Keratinocyte (primary cell): ENCODE measurements at regions not wholly inside any gene's neighbourhood (a gene's known extent, or its start where the extent isn't known, plus 50 kb on each side); places are given as distances from the start of the nearest gene placed in this dataset.
"Not testable (repeated sequence)": the region's sequence is repeated elsewhere in the genome, so short reads cannot be mapped to it uniquely, and the experiment has no call there.

ENCODE experiments used
- DNase-seq: peaks from one replicate; pipeline ENCODE4 v3.0.0-alpha.2; 2011; ENCODE audit warnings: low read depth, missing footprints, low spot score
- FAIRE-seq: peaks from 2 replicates; lab custom pipeline; 2011; peaks lifted over from hg19 to GRCh38; lab: Jason Lieb, UNC
- H2AFZ ChIP-seq: 2 replicates; pipeline ENCODE4 v1.6.0; 2012; ENCODE audit warnings: low read length, control low read depth, inconsistent platforms; ENCODE audit not compliant: control insufficient read depth
- H3K27ac ChIP-seq: 2 replicates; pipeline ENCODE4 v1.5.1; 2011; ENCODE audit warnings: low read length; ENCODE audit not compliant: control insufficient read depth, insufficient read depth
- H3K27me3 ChIP-seq: 3 replicates; pipeline ENCODE4 v1.6.0; 2011; ENCODE audit warnings: low read length; ENCODE audit not compliant: control insufficient read depth, insufficient read depth; ENCODE audit errors: extremely low read depth
- H3K36me3 ChIP-seq, 2 experiments: 2 replicates in 1 of 2; 3 replicates in 1 of 2; pipeline ENCODE4 v1.5.1; 2011; ENCODE audit warnings: low read length in 2 of 2, mild to moderate bottlenecking in 1 of 2; ENCODE audit not compliant: control insufficient read depth in 2 of 2, insufficient read depth in 2 of 2; ENCODE audit errors: extremely low read depth in 1 of 2
- H3K4me1 ChIP-seq: 3 replicates; pipeline ENCODE4 v1.5.1; 2011; ENCODE audit warnings: low read length; ENCODE audit not compliant: control insufficient read depth, insufficient read depth; ENCODE audit errors: extremely low read depth
- H3K4me2 ChIP-seq: 3 replicates; pipeline ENCODE4 v1.6.0; 2011; ENCODE audit warnings: low read depth, low read length; ENCODE audit not compliant: control insufficient read depth, insufficient read depth; ENCODE audit errors: extremely low read depth
- H3K4me3 ChIP-seq, 3 experiments: fragments of 200-600 bp in 1 of 3; sonication (generic) in 1 of 3; 2 replicates in 2 of 3; 3 replicates in 1 of 3; pipeline ENCODE4 v1.5.1; 2011 to 2016; ENCODE audit warnings: low read length in 3 of 3, mild to moderate bottlenecking in 3 of 3, control low read depth in 2 of 3, inconsistent platforms in 1 of 3, low read depth in 1 of 3, mixed read lengths in 1 of 3, mixed run types in 1 of 3, moderate library complexity in 1 of 3; ENCODE audit not compliant: control insufficient read depth in 2 of 3, insufficient read depth in 2 of 3; ENCODE audit errors: extremely low read depth in 1 of 3
- H3K79me2 ChIP-seq: 2 replicates; pipeline ENCODE4 v1.6.0; 2012; ENCODE audit warnings: low read length; ENCODE audit not compliant: control insufficient read depth, insufficient read depth
- H3K9ac ChIP-seq: 3 replicates; pipeline ENCODE4 v1.6.0; 2011; ENCODE audit warnings: low read length; ENCODE audit not compliant: control insufficient read depth, insufficient read depth; ENCODE audit errors: extremely low read depth
- H3K9me1 ChIP-seq: 3 replicates; pipeline ENCODE4 v1.6.0; 2011; ENCODE audit warnings: low read length; ENCODE audit not compliant: control insufficient read depth, insufficient read depth; ENCODE audit errors: extremely low read depth
- H3K9me3 ChIP-seq: 2 replicates; pipeline ENCODE4 v1.5.1; 2012; ENCODE audit warnings: low read depth, low read length; ENCODE audit not compliant: control insufficient read depth
- H4K20me1 ChIP-seq: 3 replicates; pipeline ENCODE4 v1.6.0; 2011; ENCODE audit warnings: low read length; ENCODE audit not compliant: control insufficient read depth, insufficient read depth; ENCODE audit errors: extremely low read depth
- dilution Hi-C: fragments of 300-500 bp; cut with MboI; formaldehyde crosslinking; loops from one replicate; pipeline ENCODE4 v1.7.0; 2020; ENCODE audit warnings: low sequenced_read_pairs; ENCODE audit not compliant: extremely low pct_ligation_motif_present

- H3K27ac ChIP-seq, H2AFZ ChIP-seq, H3K4me2 ChIP-seq, FAIRE-seq, H3K9me1 ChIP-seq, H3K4me1 ChIP-seq, DNase-seq, H3K9me3 ChIP-seq, dilution Hi-C loops, H3K4me3 ChIP-seq, H3K79me2 ChIP-seq, H3K36me3 ChIP-seq, H3K9ac ChIP-seq, H4K20me1 ChIP-seq, H3K27me3 ChIP-seq: not testable (repeated sequence)
Observed at GRCh38 chr2:111514138-111514537, 369.9 kb downstream of the ANAPC1 start.

GRCh38 chr2:111517050-111517720, 366.8 kb downstream of the ANAPC1 start:
- H3K9ac ChIP-seq, dilution Hi-C loops, H3K27ac ChIP-seq, FAIRE-seq, H2AFZ ChIP-seq, H3K4me1 ChIP-seq, H3K27me3 ChIP-seq, H3K4me3 ChIP-seq, H3K9me1 ChIP-seq, H4K20me1 ChIP-seq, H3K9me3 ChIP-seq, H3K4me2 ChIP-seq, H3K36me3 ChIP-seq, H3K79me2 ChIP-seq, DNase-seq: not testable (repeated sequence)

- H4K20me1 ChIP-seq, DNase-seq, H3K27ac ChIP-seq, FAIRE-seq, H3K27me3 ChIP-seq, H3K79me2 ChIP-seq, H3K9ac ChIP-seq, H3K4me1 ChIP-seq, dilution Hi-C loops, H3K9me3 ChIP-seq, H3K4me2 ChIP-seq, H3K4me3 ChIP-seq, H2AFZ ChIP-seq, H3K9me1 ChIP-seq, H3K36me3 ChIP-seq: not testable (repeated sequence)
Observed at GRCh38 chr2:111517721-111518053, 366.3 kb downstream of the ANAPC1 start.
